Endometrium (tissue), 2 donors: ENCODE measurements at regions not wholly inside any gene's neighbourhood (a gene's known extent, or its start where the extent isn't known, plus 50 kb on each side); places are given as distances from the start of the nearest gene placed in this dataset.
"Not testable (repeated sequence)": the region's sequence is repeated elsewhere in the genome, so short reads cannot be mapped to it uniquely, and the experiment has no call there.

Experiments used
- FAIRE-seq: peaks from 2 replicates; lab custom pipeline; 2012; peaks lifted over from hg19 to GRCh38; lab: Jason Lieb, UNC
- donor health status: control.
- donor health status: control.

GRCh38 chr15:38073178-38073946 lies 138.9 kb downstream of the TMCO5A start:
- FAIRE-seq, result no peak

GRCh38 chr15:38074029-38074428 lies 139.6 kb downstream of the TMCO5A start:
- FAIRE-seq, result no peak

- no peak for FAIRE-seq
Measured at GRCh38 chr15:38075466-38075865, 141.0 kb downstream of the TMCO5A start.

GRCh38 chr15:38076786-38077185 lies 142.3 kb downstream of the TMCO5A start:
- FAIRE-seq, result no peak

- FAIRE-seq, result no peak
Measured at GRCh38 chr15:38079236-38079635, 144.8 kb downstream of the TMCO5A start.

- FAIRE-seq, result no peak
Measured at GRCh38 chr15:38080651-38081275, 146.3 kb downstream of the TMCO5A start.

- no peak for FAIRE-seq
Measured at GRCh38 chr15:38084289-38084688, 149.8 kb downstream of the TMCO5A start.

GRCh38 chr15:38085114-38085513 lies 150.7 kb downstream of the TMCO5A start:
- FAIRE-seq, result no peak

GRCh38 chr15:38085931-38086568 lies 151.6 kb downstream of the TMCO5A start:
- peak; percentile 80 for FAIRE-seq

GRCh38 chr15:38086611-38087010 lies 152.2 kb downstream of the TMCO5A start:
- no peak for FAIRE-seq

- FAIRE-seq, result no peak
Measured at GRCh38 chr15:38088971-38089370, 154.5 kb downstream of the TMCO5A start.

- peak; percentile 94 for FAIRE-seq
Measured at GRCh38 chr15:38090223-38090622, 155.8 kb downstream of the TMCO5A start.

- FAIRE-seq, result no peak
Measured at GRCh38 chr15:38090678-38091077, 156.2 kb downstream of the TMCO5A start.

- FAIRE-seq, result no peak
Measured at GRCh38 chr15:38091078-38091645, 156.7 kb downstream of the TMCO5A start.

GRCh38 chr15:38093931-38094330 lies 158.7 kb upstream of the SPRED1 start:
- no peak for FAIRE-seq

GRCh38 chr15:38102972-38103371 lies 149.7 kb upstream of the SPRED1 start:
- FAIRE-seq, result no peak

- no peak for FAIRE-seq
Measured at GRCh38 chr15:38103564-38103963, 149.1 kb upstream of the SPRED1 start.

GRCh38 chr15:38111070-38111469 lies 141.6 kb upstream of the SPRED1 start:
- FAIRE-seq, result no peak

GRCh38 chr15:38112406-38112805 lies 140.2 kb upstream of the SPRED1 start:
- no peak for FAIRE-seq

GRCh38 chr15:38115121-38115520 lies 137.5 kb upstream of the SPRED1 start:
- FAIRE-seq, result no peak

- no peak for FAIRE-seq
Measured at GRCh38 chr15:38117781-38118180, 134.9 kb upstream of the SPRED1 start.

GRCh38 chr15:38119865-38120264 lies 132.8 kb upstream of the SPRED1 start:
- FAIRE-seq, result not testable (repeated sequence)

GRCh38 chr15:38127306-38127771 lies 125.3 kb upstream of the SPRED1 start:
- FAIRE-seq, result no peak
